Kidney (tissue), 13 donors: ENCODE measurements at regions not wholly inside any gene's neighbourhood (a gene's known extent, or its start where the extent isn't known, plus 50 kb on each side); places are given as distances from the start of the nearest gene placed in this dataset.

Experiments used
- DNase-seq, 5 donors: peaks; one replicate each; pipeline ENCODE4 v3.0.0-alpha.2; 2013 to 2020
- FAIRE-seq: peaks from 2 replicates; lab custom pipeline; 2012; peaks lifted over from hg19 to GRCh38; lab: Jason Lieb, UNC
- H3K27ac ChIP-seq, 2 donors: one replicate each; pipeline ENCODE4 v1.7.0; 2013; ENCODE audit warnings: low read depth in 2 of 2, low read length in 2 of 2, inconsistent platforms in 1 of 2
- H3K27me3 ChIP-seq: one replicate; pipeline ENCODE4 v1.7.1; 2013; ENCODE audit warnings: low read length, inconsistent platforms; ENCODE audit not compliant: control insufficient read depth, insufficient read depth
- H3K36me3 ChIP-seq, 3 donors: one replicate each; pipeline versions ENCODE4 v1.7.0 to v1.7.1; 2013; ENCODE audit warnings: low read length in 3 of 3, control low read depth in 1 of 3, inconsistent platforms in 1 of 3; ENCODE audit not compliant: insufficient read depth in 3 of 3, control insufficient read depth in 2 of 3
- H3K4me1 ChIP-seq, 3 donors: one replicate each; pipeline versions ENCODE4 v1.7.0 to v1.7.1; 2013; ENCODE audit warnings: low read length in 3 of 3, inconsistent platforms in 1 of 3, low read depth in 1 of 3; ENCODE audit not compliant: control insufficient read depth in 2 of 3, insufficient read depth in 2 of 3
- H3K4me3 ChIP-seq, 3 donors: one replicate each; pipeline versions ENCODE4 v1.7.0 to v1.8.1; 2013; ENCODE audit warnings: low read length in 3 of 3, control low read depth in 1 of 3, inconsistent platforms in 1 of 3
- H3K9ac ChIP-seq, 3 donors: one replicate each; pipeline versions ENCODE4 v1.7.0 to v1.7.1; 2013; ENCODE audit warnings: low read length in 3 of 3, control low read depth in 1 of 3, inconsistent platforms in 1 of 3
- H3K9me3 ChIP-seq, 3 donors: one replicate each; pipeline versions ENCODE4 v1.7.0 to v1.7.1; 2013; ENCODE audit warnings: low read length in 3 of 3, control low read depth in 1 of 3, inconsistent platforms in 1 of 3; ENCODE audit not compliant: control insufficient read depth in 2 of 3, insufficient read depth in 1 of 3
- intact Hi-C: fragments of 100-400 bp; cut with DNase I; formaldehyde crosslinking; loops from one replicate; pipeline ENCODE4 v1.11.1; 2022
- TF ChIP-seq, protein P1 (sequence below): IDR thresholded peaks from 3 replicates; pipeline ENCODE4 v1.5.1; 2012; ENCODE audit warnings: mild to moderate bottlenecking, moderate library complexity, borderline replicate concordance; ENCODE audit not compliant: insufficient read depth; ENCODE audit errors: extremely low read depth
- donor health status: control.
- donor health status: control.
- donor health status: control.
- donor health status: control.
- donor health status: control.
- donor health status: DM: yes; HTN: yes; CAD: no.
- donor health status: Normal renal cell carcinoma (clear cell type).

DNA sequence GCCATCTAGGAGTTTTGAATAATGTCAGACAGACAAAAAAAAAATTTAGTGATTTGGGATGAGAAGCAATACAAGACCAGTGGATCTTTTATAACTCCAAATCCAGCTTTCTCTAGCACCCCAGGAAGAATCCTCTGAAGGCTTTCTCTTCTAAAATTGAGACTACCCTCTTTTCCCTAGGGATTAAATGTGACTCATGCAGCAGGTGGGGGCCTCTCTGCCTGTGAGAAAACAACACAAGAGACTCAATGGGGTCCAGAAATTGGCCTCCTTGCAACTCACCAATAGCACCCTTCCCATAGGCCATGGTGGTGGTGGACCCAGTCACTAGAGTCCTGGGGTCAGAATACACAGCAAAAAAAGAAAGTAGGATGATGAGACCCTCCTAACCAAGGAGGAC is 120.3 kb upstream of the ATP1A1 start:
- Histone ChIP-seq H3K27ac (no peak overlapping the region), H3K36me3 (no peaks in the 10 kb centered on the region), H3K9me3 (no peaks in the 10 kb centered on the region), H3K4me1 (peaks cover 0 to 9% (median 0%) of the 10 kb centered on the region in 3 donors), H3K27me3 (no peaks in the 10 kb centered on the region), H3K9ac (no peak overlapping the region), H3K4me3 (no peak overlapping the region)
- TF ChIP-seq, protein P1, sequence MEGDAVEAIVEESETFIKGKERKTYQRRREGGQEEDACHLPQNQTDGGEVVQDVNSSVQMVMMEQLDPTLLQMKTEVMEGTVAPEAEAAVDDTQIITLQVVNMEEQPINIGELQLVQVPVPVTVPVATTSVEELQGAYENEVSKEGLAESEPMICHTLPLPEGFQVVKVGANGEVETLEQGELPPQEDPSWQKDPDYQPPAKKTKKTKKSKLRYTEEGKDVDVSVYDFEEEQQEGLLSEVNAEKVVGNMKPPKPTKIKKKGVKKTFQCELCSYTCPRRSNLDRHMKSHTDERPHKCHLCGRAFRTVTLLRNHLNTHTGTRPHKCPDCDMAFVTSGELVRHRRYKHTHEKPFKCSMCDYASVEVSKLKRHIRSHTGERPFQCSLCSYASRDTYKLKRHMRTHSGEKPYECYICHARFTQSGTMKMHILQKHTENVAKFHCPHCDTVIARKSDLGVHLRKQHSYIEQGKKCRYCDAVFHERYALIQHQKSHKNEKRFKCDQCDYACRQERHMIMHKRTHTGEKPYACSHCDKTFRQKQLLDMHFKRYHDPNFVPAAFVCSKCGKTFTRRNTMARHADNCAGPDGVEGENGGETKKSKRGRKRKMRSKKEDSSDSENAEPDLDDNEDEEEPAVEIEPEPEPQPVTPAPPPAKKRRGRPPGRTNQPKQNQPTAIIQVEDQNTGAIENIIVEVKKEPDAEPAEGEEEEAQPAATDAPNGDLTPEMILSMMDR, result no peak
- no peak for FAIRE-seq
- intact Hi-C loops, result no loop called here
- DNase-seq, result no peak

DNA sequence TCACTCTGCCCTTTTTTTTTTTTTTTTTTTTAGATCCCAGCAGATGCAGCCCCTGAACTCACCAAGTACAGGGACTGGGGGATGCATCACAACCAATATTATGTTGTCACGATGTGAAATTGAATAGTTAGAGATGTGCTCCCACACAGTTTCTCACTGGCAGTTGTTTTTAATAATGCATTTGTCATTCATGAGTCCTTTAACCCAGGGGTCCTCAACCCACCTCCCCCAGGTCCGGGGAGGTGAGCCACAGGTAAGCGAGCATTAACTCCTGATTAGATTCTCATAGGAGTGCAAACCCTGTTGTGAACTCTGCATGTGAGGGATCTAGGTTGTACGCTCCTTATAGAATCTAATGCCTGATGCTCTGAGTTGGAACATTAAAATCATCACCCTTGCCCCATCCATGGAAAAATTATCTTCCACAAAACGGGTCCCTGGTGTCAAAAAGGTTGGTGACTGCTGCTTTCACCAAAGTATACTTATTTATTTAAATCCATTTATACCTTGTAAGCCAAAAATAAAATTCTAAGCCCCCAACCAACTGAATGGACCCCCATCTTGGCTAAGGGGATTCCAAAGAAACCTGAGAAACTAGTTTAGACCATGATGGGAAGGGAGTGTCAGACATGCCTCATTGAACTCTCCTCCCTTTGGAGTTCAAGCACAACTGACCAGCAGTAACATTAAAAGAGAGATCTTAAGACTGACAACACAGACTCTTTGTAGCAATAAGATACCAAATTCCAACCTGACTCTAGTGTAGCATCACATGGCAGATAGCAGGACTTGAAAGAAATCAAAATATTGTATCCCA is 119.3 kb upstream of the ATP1A1 start:
- no peaks in the 10 kb centered on the region for H3K36me3 ChIP-seq
- no peak overlapping the region for H3K27ac ChIP-seq
- H3K27me3 ChIP-seq, result no peaks in the 10 kb centered on the region
- DNase-seq, result peak in 3 of 5 donors; percentile 61 to 90 (median 86)
- no peaks in the 10 kb centered on the region for H3K9me3 ChIP-seq
- H3K4me1 ChIP-seq, result peaks cover 0 to 9% (median 0%) of the 10 kb centered on the region in 3 donors
- H3K4me3 ChIP-seq, result no peak overlapping the region
- H3K9ac ChIP-seq, result no peak overlapping the region
- TF ChIP-seq, protein P1, result no peak
- intact Hi-C loops, result no loop called here
- no peak for FAIRE-seq

- Histone ChIP-seq H3K27me3 (no peaks in the 10 kb centered on the region), H3K9ac (no peak overlapping the region), H3K36me3 (no peaks in the 10 kb centered on the region), H3K9me3 (no peaks in the 10 kb centered on the region), H3K4me3 (no peak overlapping the region), H3K27ac (no peak overlapping the region), H3K4me1 (peaks cover 0 to 11% (median 0%) of the 10 kb centered on the region in 3 donors)
- FAIRE-seq, result no peak
- no peak for DNase-seq
- TF ChIP-seq, protein P1, result no peak
- intact Hi-C loops, result no loop called here
Measured at GRCh38 chr1:116254776-116255175, 118.3 kb upstream of the ATP1A1 start.
